HG02623 (cell line): ENCODE measurements at regions not wholly inside any gene's neighbourhood (a gene's known extent, or its start where the extent isn't known, plus 50 kb on each side); places are given as distances from the start of the nearest gene placed in this dataset.
"Not testable (repeated sequence)": the region's sequence is repeated elsewhere in the genome, so short reads cannot be mapped to it uniquely, and the experiment has no call there.

Experiments used
- ATAC-seq: cut with Tn5 transposase; IDR thresholded peaks from one replicate; pipeline ENCODE4 v1.9.1; 2021; ENCODE audit warnings: moderate library complexity; ENCODE audit not compliant: unreplicated experiment

GRCh38 chr1:222416001-222416791 lies 131.7 kb downstream of the HHIPL2 start:
- ATAC-seq, result no peak

GRCh38 chr1:222415441-222415840 lies 132.5 kb downstream of the HHIPL2 start:
- ATAC-seq, result no peak

GRCh38 chr1:222413991-222414549 lies 133.8 kb downstream of the HHIPL2 start:
- ATAC-seq, result no peak

GRCh38 chr1:222413436-222413835 lies 134.5 kb downstream of the HHIPL2 start:
- no peak for ATAC-seq

- peak; percentile 84 for ATAC-seq
Measured at GRCh38 chr1:222404710-222405109, 143.2 kb downstream of the HHIPL2 start.

GRCh38 chr1:222399197-222399596 lies 148.7 kb downstream of the HHIPL2 start:
- no peak for ATAC-seq

GRCh38 chr1:222394224-222394623 lies 153.7 kb downstream of the HHIPL2 start:
- ATAC-seq, result no peak

- ATAC-seq, result no peak
Measured at GRCh38 chr1:222392556-222392955, 155.3 kb downstream of the HHIPL2 start.

GRCh38 chr1:222390181-222390580 lies 157.7 kb downstream of the HHIPL2 start:
- ATAC-seq, result no peak

GRCh38 chr1:222387007-222387814 lies 160.7 kb downstream of the HHIPL2 start:
- ATAC-seq, result no peak

GRCh38 chr1:222385955-222386354 lies 161.9 kb downstream of the HHIPL2 start:
- no peak for ATAC-seq

- no peak for ATAC-seq
Measured at GRCh38 chr1:222385262-222385661, 162.6 kb downstream of the HHIPL2 start.

GRCh38 chr1:222384531-222384930 lies 163.4 kb downstream of the HHIPL2 start:
- ATAC-seq, result no peak

- no peak for ATAC-seq
Measured at GRCh38 chr1:222382171-222382570, 165.7 kb downstream of the HHIPL2 start.

GRCh38 chr1:222377428-222378088 lies 170.3 kb downstream of the HHIPL2 start:
- no peak for ATAC-seq

GRCh38 chr1:222376791-222377190 lies 171.1 kb downstream of the HHIPL2 start:
- ATAC-seq, result not testable (repeated sequence)

- ATAC-seq, result no peak
Measured at GRCh38 chr1:222375701-222376100, 172.2 kb downstream of the HHIPL2 start.

GRCh38 chr1:222373831-222374602 lies 173.9 kb downstream of the HHIPL2 start:
- no peak for ATAC-seq

- ATAC-seq, result peak; percentile 68
Measured at GRCh38 chr1:222373216-222373615, 174.7 kb downstream of the HHIPL2 start.

GRCh38 chr1:222372221-222372620 lies 175.7 kb downstream of the HHIPL2 start:
- ATAC-seq, result no peak
